H9 (cell line): ENCODE measurements at regions not wholly inside any gene's neighbourhood (a gene's known extent, or its start where the extent isn't known, plus 50 kb on each side); places are given as distances from the start of the nearest gene placed in this dataset.

Experiments
- DNase-seq: peaks from one replicate; pipeline ENCODE4 v3.0.0-alpha.2; 2017
- H2AFZ ChIP-seq: one replicate; pipeline ENCODE4 v1.6.1; 2013; ENCODE audit warnings: mild to moderate bottlenecking, low read length, control low read depth, moderate library complexity
- H2AK5ac ChIP-seq: 2 replicates; pipeline ENCODE4 v1.6.1; 2013; ENCODE audit warnings: low read length, control low read depth, mixed read lengths; ENCODE audit not compliant: insufficient read length
- H2BK120ac ChIP-seq: one replicate; pipeline ENCODE4 v1.6.1; 2013; ENCODE audit warnings: low read depth, mild to moderate bottlenecking, low read length, control low read depth, inconsistent platforms; ENCODE audit not compliant: poor library complexity, severe bottlenecking
- H2BK12ac ChIP-seq: 2 replicates; pipeline ENCODE4 v1.6.1; 2013; ENCODE audit warnings: low read length, control low read depth, mixed read lengths, low read depth; ENCODE audit not compliant: insufficient read length
- H2BK15ac ChIP-seq: 2 replicates; pipeline ENCODE4 v1.6.1; 2013; ENCODE audit warnings: low read depth, low read length, control low read depth
- H2BK20ac ChIP-seq: one replicate; pipeline ENCODE4 v1.6.1; 2013; ENCODE audit warnings: low read depth, mild to moderate bottlenecking, low read length, control low read depth, inconsistent platforms; ENCODE audit not compliant: poor library complexity, severe bottlenecking
- H2BK5ac ChIP-seq: 2 replicates; pipeline ENCODE4 v1.6.1; 2013; ENCODE audit warnings: low read length, control low read depth, mixed read lengths; ENCODE audit not compliant: insufficient read length
- H3K14ac ChIP-seq: 2 replicates; pipeline ENCODE4 v1.6.1; 2013; ENCODE audit warnings: low read length, control low read depth; ENCODE audit not compliant: insufficient read depth
- H3K18ac ChIP-seq: 2 replicates; pipeline ENCODE4 v1.6.1; 2013; ENCODE audit warnings: low read depth, mild to moderate bottlenecking, mixed read lengths, low read length, control low read depth; ENCODE audit not compliant: insufficient read length
- H3K23ac ChIP-seq: 2 replicates; pipeline ENCODE4 v1.6.1; 2013; ENCODE audit warnings: low read length, control low read depth, mixed read lengths, low read depth; ENCODE audit not compliant: insufficient read length
- H3K23me2 ChIP-seq: 2 replicates; pipeline ENCODE4 v1.6.1; 2013; ENCODE audit warnings: low read depth, mild to moderate bottlenecking, mixed read lengths, low read length, control low read depth; ENCODE audit not compliant: insufficient read length, poor library complexity, severe bottlenecking
- H3K27ac ChIP-seq: 2 replicates; pipeline ENCODE4 v1.5.1; 2013; ENCODE audit warnings: low read length, control low read depth, mixed read lengths, low read depth; ENCODE audit not compliant: insufficient read length
- H3K27me3 ChIP-seq: 2 replicates; pipeline ENCODE4 v1.6.1; 2013; ENCODE audit warnings: low read length, control low read depth, inconsistent platforms; ENCODE audit not compliant: insufficient read depth
- H3K4ac ChIP-seq: 2 replicates; pipeline ENCODE4 v1.6.1; 2013; ENCODE audit warnings: low read depth, mild to moderate bottlenecking, control low read depth, inconsistent platforms, low read length, moderate library complexity
- H3K4me1 ChIP-seq: 2 replicates; pipeline ENCODE4 v1.6.1; 2013; ENCODE audit warnings: low read length, control low read depth, inconsistent platforms; ENCODE audit not compliant: insufficient read depth
- H3K4me2 ChIP-seq: 2 replicates; pipeline ENCODE4 v1.6.1; 2013; ENCODE audit warnings: low read length, control low read depth, mixed read lengths; ENCODE audit not compliant: insufficient read length, insufficient read depth
- H3K56ac ChIP-seq: 2 replicates; pipeline ENCODE4 v1.6.1; 2013; ENCODE audit warnings: low read depth, mild to moderate bottlenecking, mixed read lengths, low read length, control low read depth; ENCODE audit not compliant: insufficient read length
- H3K79me1 ChIP-seq: 2 replicates; pipeline ENCODE4 v1.6.1; 2013; ENCODE audit warnings: low read depth, mild to moderate bottlenecking, moderate library complexity, low read length, control low read depth, inconsistent platforms; ENCODE audit not compliant: insufficient read depth, poor library complexity, severe bottlenecking
- H3K79me2 ChIP-seq: 2 replicates; pipeline ENCODE4 v1.6.1; 2013; ENCODE audit warnings: low read length, control low read depth, inconsistent platforms; ENCODE audit not compliant: insufficient read depth
- H3K9ac ChIP-seq: 2 replicates; pipeline ENCODE4 v1.6.1; 2013; ENCODE audit warnings: low read length, control low read depth, mixed read lengths; ENCODE audit not compliant: insufficient read length; ENCODE audit errors: extremely low read depth
- H3K9me3 ChIP-seq: one replicate; pipeline ENCODE4 v1.6.1; 2013; ENCODE audit warnings: low read depth, low read length, inconsistent platforms; ENCODE audit not compliant: control insufficient read depth
- H3T11ph ChIP-seq: one replicate; pipeline ENCODE4 v1.6.1; 2013; ENCODE audit warnings: mild to moderate bottlenecking, low read length, control low read depth, inconsistent platforms
- H4K20me1 ChIP-seq: one replicate; pipeline ENCODE4 v1.6.1; 2013; ENCODE audit not compliant: control insufficient read depth, insufficient read length, insufficient read depth
- H4K5ac ChIP-seq: 2 replicates; pipeline ENCODE4 v1.6.1; 2013; ENCODE audit warnings: low read depth, mild to moderate bottlenecking, mixed read lengths, low read length, control low read depth; ENCODE audit not compliant: insufficient read length
- H4K8ac ChIP-seq: replicated peaks from 2 replicates; pipeline ENCODE4 v1.6.1; 2013; ENCODE audit warnings: low read length, control low read depth, mixed read lengths, low read depth; ENCODE audit not compliant: insufficient read length
- H4K91ac ChIP-seq: 2 replicates; pipeline ENCODE4 v1.6.1; 2013; ENCODE audit warnings: low read depth, mild to moderate bottlenecking, moderate library complexity, mixed read lengths, low read length, control low read depth; ENCODE audit not compliant: insufficient read length
- H3K27ac Mint-ChIP-seq, 3 experiments: 2 replicates in 2 of 3; 3 replicates in 1 of 3; pipeline ENCODE4 v1.8.0; 2020 to 2021; ENCODE audit warnings: mixed read lengths in 3 of 3, mild to moderate bottlenecking in 1 of 3, moderate library complexity in 1 of 3
- H3K27me3 Mint-ChIP-seq: 2 replicates; pipeline ENCODE4 v1.8.0; 2021; ENCODE audit warnings: low read depth, mild to moderate bottlenecking, moderate library complexity, mixed read lengths
- H3K36me3 Mint-ChIP-seq, 3 experiments: 2 replicates in 2 of 3; 3 replicates in 1 of 3; pipeline ENCODE4 v1.8.0; 2020 to 2021; ENCODE audit warnings: low read depth in 3 of 3, mixed read lengths in 3 of 3; ENCODE audit not compliant: insufficient read depth in 1 of 3
- H3K4me1 Mint-ChIP-seq, 2 experiments: 2 replicates each; pipeline ENCODE4 v1.8.0; 2020; ENCODE audit warnings: mixed read lengths in 2 of 2
- H3K4me3 Mint-ChIP-seq, 2 experiments: 2 replicates in 1 of 2; 3 replicates in 1 of 2; pipeline ENCODE4 v1.8.0; 2020 to 2021; ENCODE audit warnings: mild to moderate bottlenecking in 2 of 2, mixed read lengths in 2 of 2, moderate library complexity in 1 of 2
- H3K9me3 Mint-ChIP-seq, 2 experiments: 2 replicates in 1 of 2; 3 replicates in 1 of 2; pipeline ENCODE4 v1.8.0; 2020; ENCODE audit warnings: mild to moderate bottlenecking in 2 of 2, mixed read lengths in 2 of 2, moderate library complexity in 1 of 2
- CTCF ChIP-seq: fragments of 200-600 bp; sonication (generic); conservative IDR thresholded peaks from 3 replicates; pipeline ENCODE4 v1.8.0; 2021; ENCODE audit warnings: antibody characterized with exemption, mild to moderate bottlenecking
- WGBS: extraction: QIAGEN DNeasy Blood & Tissue Kit; methylation state at CpG from one replicate; pipeline ENCODE4 v1.1.7; 2013; ENCODE audit warnings: missing lambda C conversion rate, low lambda C conversion rate, mixed read lengths; ENCODE audit not compliant: insufficient read length; ENCODE audit errors: extremely low coverage; 5-methylcytosine and 5-hydroxymethylcytosine counted together

- H3K27me3 ChIP-seq, result no peaks in the 10 kb centered on the region
These were observed 194.4 kb upstream of the PRSS1 start for GRCh38 chr7:142554560-142555532.

More at GRCh38 chr7:142554560-142555532, 194.4 kb upstream of the PRSS1 start:
- no peaks in the 10 kb centered on the region for H4K20me1 ChIP-seq
- no peak overlapping the region for H3K4me3 Mint-ChIP-seq
- H3K36me3 Mint-ChIP-seq, result no peaks in the 10 kb centered on the region
- no peak for TF ChIP-seq CTCF
- no peak overlapping the region for H3K23ac ChIP-seq
- no peak overlapping the region for H2BK120ac ChIP-seq
- H3K27ac ChIP-seq, result no peak overlapping the region
- H3K9me3 ChIP-seq, result no peaks in the 10 kb centered on the region
- WGBS, result no CpG with 5 or more reads among the region's 10 CpGs
- H3K14ac ChIP-seq, result no peak overlapping the region
- H3K18ac ChIP-seq, result no peak overlapping the region
- H3K79me2 ChIP-seq, result no peaks in the 10 kb centered on the region
- no peak overlapping the region for H3K4me2 ChIP-seq
- no peak overlapping the region for H2BK15ac ChIP-seq
- no peak for DNase-seq
- H3K4ac ChIP-seq, result no peak overlapping the region
- no peak overlapping the region for H2BK20ac ChIP-seq
- no peak overlapping the region for H4K5ac ChIP-seq
- H3K79me1 ChIP-seq, result no peaks in the 10 kb centered on the region
- H2BK5ac ChIP-seq, result no peak overlapping the region
- H3K27me3 Mint-ChIP-seq, result no peaks in the 10 kb centered on the region
- no peak overlapping the region for H2AK5ac ChIP-seq
- no peaks in the 10 kb centered on the region for H3K23me2 ChIP-seq
- H3K4me1 Mint-ChIP-seq, result peaks cover 5 to 7% of the 10 kb centered on the region in 2 experiments; a peak in 3 of 4 replicates
- no peak overlapping the region for H4K91ac ChIP-seq
- H4K8ac ChIP-seq, result no peak overlapping the region
- no peak overlapping the region for H3T11ph ChIP-seq
- no peak overlapping the region for H2BK12ac ChIP-seq
- H3K9ac ChIP-seq, result no peak overlapping the region
- no peak overlapping the region for H2AFZ ChIP-seq
- no peaks in the 10 kb centered on the region for H3K4me1 ChIP-seq
- H3K56ac ChIP-seq, result no peak overlapping the region
- H3K9me3 Mint-ChIP-seq, result no peaks in the 10 kb centered on the region
- H3K27ac Mint-ChIP-seq, result no peak overlapping the region
